ENCODE measurements at regions not wholly inside any gene's neighbourhood (a gene's known extent, or its start where the extent isn't known, plus 50 kb on each side); places are given as distances from the start of the nearest gene placed in this dataset.

DNA sequence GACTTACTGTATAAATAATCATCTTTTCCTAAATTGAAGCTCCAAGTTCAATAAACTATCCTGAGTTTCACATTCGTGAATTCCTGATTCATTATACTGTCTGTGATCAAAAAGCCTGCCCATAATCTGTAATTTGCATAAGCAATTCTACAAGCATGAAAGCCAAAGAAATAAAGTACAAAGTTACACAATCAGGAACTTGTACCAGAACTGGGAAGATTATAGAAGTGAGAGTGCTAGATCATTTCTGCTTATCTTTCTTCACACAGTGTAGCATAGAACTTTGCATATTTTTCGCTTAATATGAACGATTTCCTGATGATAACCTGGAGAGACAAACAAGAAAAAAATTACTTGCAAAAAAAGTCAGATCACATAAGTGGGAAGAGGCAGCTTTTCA, 308.2 kb downstream of the C12orf50 start:
- H3K27ac ChIP-seq: no peak overlapping the region
- intact Hi-C loops (cut with DNase I): no loop called here
- ATAC-seq: no peak
- no peaks in the 10 kb centered on the region for H3K36me3 ChIP-seq
- no peaks in the 10 kb centered on the region for H3K4me1 ChIP-seq
- no peaks in the 10 kb centered on the region for H3K9me3 ChIP-seq
- H3K4me3 ChIP-seq: no peak overlapping the region
- TF ChIP-seq, protein P1, sequence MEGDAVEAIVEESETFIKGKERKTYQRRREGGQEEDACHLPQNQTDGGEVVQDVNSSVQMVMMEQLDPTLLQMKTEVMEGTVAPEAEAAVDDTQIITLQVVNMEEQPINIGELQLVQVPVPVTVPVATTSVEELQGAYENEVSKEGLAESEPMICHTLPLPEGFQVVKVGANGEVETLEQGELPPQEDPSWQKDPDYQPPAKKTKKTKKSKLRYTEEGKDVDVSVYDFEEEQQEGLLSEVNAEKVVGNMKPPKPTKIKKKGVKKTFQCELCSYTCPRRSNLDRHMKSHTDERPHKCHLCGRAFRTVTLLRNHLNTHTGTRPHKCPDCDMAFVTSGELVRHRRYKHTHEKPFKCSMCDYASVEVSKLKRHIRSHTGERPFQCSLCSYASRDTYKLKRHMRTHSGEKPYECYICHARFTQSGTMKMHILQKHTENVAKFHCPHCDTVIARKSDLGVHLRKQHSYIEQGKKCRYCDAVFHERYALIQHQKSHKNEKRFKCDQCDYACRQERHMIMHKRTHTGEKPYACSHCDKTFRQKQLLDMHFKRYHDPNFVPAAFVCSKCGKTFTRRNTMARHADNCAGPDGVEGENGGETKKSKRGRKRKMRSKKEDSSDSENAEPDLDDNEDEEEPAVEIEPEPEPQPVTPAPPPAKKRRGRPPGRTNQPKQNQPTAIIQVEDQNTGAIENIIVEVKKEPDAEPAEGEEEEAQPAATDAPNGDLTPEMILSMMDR (IDR thresholded peaks at IDR 0.05): no peak
- H3K27me3 ChIP-seq: no peaks in the 10 kb centered on the region
- DNase-seq: no peak

DNA sequence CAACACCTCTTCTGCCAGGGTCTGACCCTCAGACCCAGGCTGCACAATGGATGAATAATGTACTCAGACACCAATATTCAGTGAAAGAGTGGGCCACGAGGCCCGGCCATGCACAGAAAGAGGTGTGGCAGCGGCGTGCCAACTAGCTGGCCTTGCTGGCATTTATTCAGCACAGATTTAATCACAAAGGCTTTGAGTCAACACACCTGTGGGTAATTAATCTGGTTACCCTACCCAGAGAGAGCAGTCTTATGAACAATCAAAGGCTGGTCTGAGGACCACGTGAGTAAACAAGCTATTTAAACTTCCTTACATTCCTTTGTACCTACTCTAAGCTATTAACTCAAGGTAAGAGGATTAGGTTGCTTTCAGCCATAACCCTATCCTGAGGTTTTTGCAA, 324.8 kb downstream of the C12orf50 start:
- peak; percentile 26 for DNase-seq

DNA sequence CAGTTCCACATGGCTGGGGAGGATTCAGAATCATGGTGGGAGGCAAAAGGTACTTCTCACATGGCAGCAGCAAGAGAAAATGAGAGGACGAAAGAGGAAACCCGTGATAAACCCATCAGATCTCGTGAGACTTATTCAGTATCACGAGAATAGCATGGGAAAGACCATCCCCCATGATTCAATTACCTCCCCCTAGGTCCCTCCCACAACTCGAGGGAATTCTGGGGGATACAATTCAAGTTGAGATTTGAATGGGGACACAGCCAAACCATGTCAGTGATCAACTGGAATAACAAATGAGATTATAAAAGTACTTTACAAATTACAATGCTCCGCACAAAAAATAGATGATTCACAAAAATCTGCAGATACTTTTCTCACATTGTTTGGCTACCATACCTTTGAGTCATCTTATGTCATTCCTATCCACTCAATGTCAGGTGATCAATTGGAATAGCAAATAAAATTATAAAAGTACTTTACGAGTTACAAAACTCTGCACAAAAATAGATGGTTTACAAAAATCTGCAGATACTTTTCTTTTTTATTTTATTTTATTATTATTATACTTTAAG, 338.9 kb downstream of the C12orf50 start:
- H3K36me3 ChIP-seq: no peaks in the 10 kb centered on the region
- intact Hi-C loops (cut with DNase I): no loop called here
- TF ChIP-seq, protein P1 (IDR thresholded peaks at IDR 0.05): no peak
- no peaks in the 10 kb centered on the region for H3K9me3 ChIP-seq
- DNase-seq (no peak), ATAC-seq (no peak)
- H3K4me1 ChIP-seq: no peaks in the 10 kb centered on the region
- no peaks in the 10 kb centered on the region for H3K27me3 ChIP-seq
- no peak overlapping the region for H3K27ac ChIP-seq
- no peak overlapping the region for H3K4me3 ChIP-seq

More for the DNA sequence above, 324.8 kb downstream of the C12orf50 start:
- Histone ChIP-seq H3K4me3 (no peak overlapping the region), H3K27me3 (no peaks in the 10 kb centered on the region), H3K27ac (no peak overlapping the region), H3K36me3 (no peaks in the 10 kb centered on the region), H3K4me1 (no peaks in the 10 kb centered on the region), H3K9me3 (no peaks in the 10 kb centered on the region)
- ATAC-seq: no peak
- intact Hi-C loops (cut with DNase I): no loop called here
- TF ChIP-seq, protein P1 (IDR thresholded peaks at IDR 0.05): no peak

DNA sequence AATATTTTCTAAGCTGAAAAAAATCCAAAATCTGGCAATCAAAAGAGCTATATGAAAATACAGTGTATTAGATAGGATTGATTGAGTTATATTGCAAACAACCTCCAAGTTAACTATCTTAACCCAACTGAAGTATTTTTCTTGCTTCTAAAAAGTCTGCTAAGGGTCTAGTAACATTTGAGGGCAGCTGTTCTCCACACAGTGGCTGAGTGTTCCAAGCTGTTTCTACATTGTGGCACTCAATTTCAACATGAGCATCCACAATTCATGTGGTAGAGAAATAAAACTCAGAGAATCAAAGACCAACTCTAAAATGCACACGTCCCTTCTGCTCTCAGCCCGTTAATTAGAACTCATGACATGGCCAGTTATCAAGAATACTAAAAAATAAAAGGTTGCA, 340.0 kb downstream of the C12orf50 start:
- DNase-seq: no peak
- H3K9me3 ChIP-seq: no peaks in the 10 kb centered on the region
- intact Hi-C loops (cut with DNase I): no loop called here
- no peak overlapping the region for H3K4me3 ChIP-seq
- H3K27me3 ChIP-seq: no peaks in the 10 kb centered on the region
- TF ChIP-seq, protein P1 (IDR thresholded peaks at IDR 0.05): no peak
- H3K36me3 ChIP-seq: no peaks in the 10 kb centered on the region
- no peaks in the 10 kb centered on the region for H3K4me1 ChIP-seq
- no peak overlapping the region for H3K27ac ChIP-seq
- no peak for ATAC-seq

DNA sequence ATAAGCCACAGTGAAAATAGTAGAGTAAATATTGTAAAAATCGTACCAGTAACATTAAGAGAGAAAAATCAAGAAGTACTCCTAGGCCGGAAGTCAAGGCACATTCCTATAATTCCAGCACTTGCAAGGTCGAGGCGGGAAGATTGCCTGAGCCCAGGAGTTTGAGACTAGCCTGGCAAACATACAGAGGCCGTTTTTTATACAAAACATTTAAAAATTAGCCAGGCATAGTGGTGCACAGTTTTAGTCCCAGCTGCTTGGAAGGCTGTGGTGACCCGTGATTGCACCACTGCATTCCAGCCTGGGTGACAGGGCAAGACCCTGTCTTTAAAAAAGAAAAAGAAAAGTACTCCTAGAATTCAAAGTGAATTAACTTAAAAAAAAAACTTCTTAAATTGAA, 341.8 kb downstream of the C12orf50 start:
- Histone ChIP-seq H3K4me1 (no peaks in the 10 kb centered on the region), H3K36me3 (no peaks in the 10 kb centered on the region), H3K27ac (no peak overlapping the region), H3K27me3 (no peaks in the 10 kb centered on the region), H3K9me3 (no peaks in the 10 kb centered on the region), H3K4me3 (no peak overlapping the region)
- TF ChIP-seq, protein P1 (IDR thresholded peaks at IDR 0.05): no peak
- intact Hi-C loops (cut with DNase I): no loop called here
- no peak for DNase-seq
- ATAC-seq: peak; percentile 59

DNA sequence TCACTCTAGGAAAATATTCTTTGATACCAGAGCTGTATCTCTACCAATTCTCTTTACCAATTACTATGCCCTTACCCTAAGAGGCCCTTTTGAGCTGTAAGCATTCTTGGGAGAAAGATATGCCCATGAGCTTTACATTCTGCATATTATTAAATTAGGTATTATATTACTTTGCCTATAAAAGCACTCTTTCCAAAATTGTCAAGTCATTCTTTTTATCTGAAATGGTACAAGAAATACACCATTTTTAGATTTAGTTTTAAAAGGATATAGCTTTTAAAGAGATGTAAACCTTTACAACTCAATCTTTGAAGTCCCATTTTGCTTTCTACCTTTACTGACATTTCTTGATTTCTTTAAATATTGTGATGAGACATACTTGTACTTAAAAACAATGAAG, 343.5 kb downstream of the C12orf50 start:
- Histone ChIP-seq H3K9me3 (no peaks in the 10 kb centered on the region), H3K4me3 (no peak overlapping the region), H3K27ac (no peak overlapping the region), H3K27me3 (no peaks in the 10 kb centered on the region), H3K36me3 (no peaks in the 10 kb centered on the region), H3K4me1 (no peaks in the 10 kb centered on the region)
- TF ChIP-seq, protein P1 (IDR thresholded peaks at IDR 0.05): no peak
- ATAC-seq: no peak
- no peak for DNase-seq
- intact Hi-C loops (cut with DNase I): no loop called here

Measured in upper lobe of right lung (tissue), 1 donor.